Keratinocyte (primary cell): ENCODE measurements at regions not wholly inside any gene's neighbourhood (a gene's known extent, or its start where the extent isn't known, plus 50 kb on each side); places are given as distances from the start of the nearest gene placed in this dataset.

Source experiments
- DNase-seq: peaks from one replicate; pipeline ENCODE4 v3.0.0-alpha.2; 2011; ENCODE audit warnings: low read depth, missing footprints, low spot score
- FAIRE-seq: peaks from 2 replicates; lab custom pipeline; 2011; peaks lifted over from hg19 to GRCh38; lab: Jason Lieb, UNC
- H2AFZ ChIP-seq: 2 replicates; pipeline ENCODE4 v1.6.0; 2012; ENCODE audit warnings: low read length, control low read depth, inconsistent platforms; ENCODE audit not compliant: control insufficient read depth
- H3K27ac ChIP-seq: 2 replicates; pipeline ENCODE4 v1.5.1; 2011; ENCODE audit warnings: low read length; ENCODE audit not compliant: control insufficient read depth, insufficient read depth
- H3K27me3 ChIP-seq: 3 replicates; pipeline ENCODE4 v1.6.0; 2011; ENCODE audit warnings: low read length; ENCODE audit not compliant: control insufficient read depth, insufficient read depth; ENCODE audit errors: extremely low read depth
- H3K36me3 ChIP-seq, 2 experiments: 2 replicates in 1 of 2; 3 replicates in 1 of 2; pipeline ENCODE4 v1.5.1; 2011; ENCODE audit warnings: low read length in 2 of 2, mild to moderate bottlenecking in 1 of 2; ENCODE audit not compliant: control insufficient read depth in 2 of 2, insufficient read depth in 2 of 2; ENCODE audit errors: extremely low read depth in 1 of 2
- H3K4me1 ChIP-seq: 3 replicates; pipeline ENCODE4 v1.5.1; 2011; ENCODE audit warnings: low read length; ENCODE audit not compliant: control insufficient read depth, insufficient read depth; ENCODE audit errors: extremely low read depth
- H3K4me2 ChIP-seq: 3 replicates; pipeline ENCODE4 v1.6.0; 2011; ENCODE audit warnings: low read depth, low read length; ENCODE audit not compliant: control insufficient read depth, insufficient read depth; ENCODE audit errors: extremely low read depth
- H3K4me3 ChIP-seq, 3 experiments: fragments of 200-600 bp in 1 of 3; sonication (generic) in 1 of 3; 2 replicates in 2 of 3; 3 replicates in 1 of 3; pipeline ENCODE4 v1.5.1; 2011 to 2016; ENCODE audit warnings: low read length in 3 of 3, mild to moderate bottlenecking in 3 of 3, control low read depth in 2 of 3, inconsistent platforms in 1 of 3, low read depth in 1 of 3, mixed read lengths in 1 of 3, mixed run types in 1 of 3, moderate library complexity in 1 of 3; ENCODE audit not compliant: control insufficient read depth in 2 of 3, insufficient read depth in 2 of 3; ENCODE audit errors: extremely low read depth in 1 of 3
- H3K79me2 ChIP-seq: 2 replicates; pipeline ENCODE4 v1.6.0; 2012; ENCODE audit warnings: low read length; ENCODE audit not compliant: control insufficient read depth, insufficient read depth
- H3K9ac ChIP-seq: 3 replicates; pipeline ENCODE4 v1.6.0; 2011; ENCODE audit warnings: low read length; ENCODE audit not compliant: control insufficient read depth, insufficient read depth; ENCODE audit errors: extremely low read depth
- H3K9me1 ChIP-seq: 3 replicates; pipeline ENCODE4 v1.6.0; 2011; ENCODE audit warnings: low read length; ENCODE audit not compliant: control insufficient read depth, insufficient read depth; ENCODE audit errors: extremely low read depth
- H3K9me3 ChIP-seq: 2 replicates; pipeline ENCODE4 v1.5.1; 2012; ENCODE audit warnings: low read depth, low read length; ENCODE audit not compliant: control insufficient read depth
- H4K20me1 ChIP-seq: 3 replicates; pipeline ENCODE4 v1.6.0; 2011; ENCODE audit warnings: low read length; ENCODE audit not compliant: control insufficient read depth, insufficient read depth; ENCODE audit errors: extremely low read depth
- EZH2 ChIP-seq: IDR thresholded peaks from one replicate; pipeline ENCODE4 v1.6.1; 2012; ENCODE audit warnings: inconsistent platforms, mild to moderate bottlenecking, low read length, moderate library complexity
- dilution Hi-C: fragments of 300-500 bp; cut with MboI; formaldehyde crosslinking; loops from one replicate; pipeline ENCODE4 v1.7.0; 2020; ENCODE audit warnings: low sequenced_read_pairs; ENCODE audit not compliant: extremely low pct_ligation_motif_present
- TF ChIP-seq, protein P1 (sequence below), 3 experiments: IDR thresholded peaks in 1 of 3; conservative IDR thresholded peaks in 1 of 3; optimal IDR thresholded peaks in 1 of 3; 2 replicates in 2 of 3; 3 replicates in 1 of 3; pipeline versions ENCODE3 to v1.5.1; 2011; ENCODE audit warnings: low read length in 3 of 3, mild to moderate bottlenecking in 3 of 3, moderate library complexity in 2 of 3, control low read depth in 1 of 3, inconsistent platforms in 1 of 3; ENCODE audit not compliant: insufficient read depth in 2 of 3; ENCODE audit errors: extremely low read depth in 1 of 3

DNA sequence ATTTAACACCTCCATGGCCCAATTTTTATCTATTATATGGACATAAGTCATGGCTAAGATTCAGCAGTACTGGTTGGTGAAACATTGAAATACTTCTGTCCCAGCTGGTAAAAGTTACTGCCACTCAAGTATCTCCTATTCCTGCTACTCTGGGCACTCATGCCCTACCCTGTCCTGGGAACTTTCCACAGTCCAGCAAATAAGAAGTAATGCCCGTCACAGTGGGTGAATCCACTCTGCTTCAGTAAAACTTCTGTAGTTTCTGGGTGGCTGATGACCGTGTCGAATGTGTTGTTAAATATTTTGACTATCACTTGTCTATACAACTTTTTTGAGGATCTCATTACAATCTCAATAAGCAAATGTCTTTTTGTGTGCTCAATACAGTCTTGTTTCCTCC is 209.3 kb upstream of the IGF1 start:
- TF ChIP-seq EZH2: no peak
- TF ChIP-seq, protein P1, sequence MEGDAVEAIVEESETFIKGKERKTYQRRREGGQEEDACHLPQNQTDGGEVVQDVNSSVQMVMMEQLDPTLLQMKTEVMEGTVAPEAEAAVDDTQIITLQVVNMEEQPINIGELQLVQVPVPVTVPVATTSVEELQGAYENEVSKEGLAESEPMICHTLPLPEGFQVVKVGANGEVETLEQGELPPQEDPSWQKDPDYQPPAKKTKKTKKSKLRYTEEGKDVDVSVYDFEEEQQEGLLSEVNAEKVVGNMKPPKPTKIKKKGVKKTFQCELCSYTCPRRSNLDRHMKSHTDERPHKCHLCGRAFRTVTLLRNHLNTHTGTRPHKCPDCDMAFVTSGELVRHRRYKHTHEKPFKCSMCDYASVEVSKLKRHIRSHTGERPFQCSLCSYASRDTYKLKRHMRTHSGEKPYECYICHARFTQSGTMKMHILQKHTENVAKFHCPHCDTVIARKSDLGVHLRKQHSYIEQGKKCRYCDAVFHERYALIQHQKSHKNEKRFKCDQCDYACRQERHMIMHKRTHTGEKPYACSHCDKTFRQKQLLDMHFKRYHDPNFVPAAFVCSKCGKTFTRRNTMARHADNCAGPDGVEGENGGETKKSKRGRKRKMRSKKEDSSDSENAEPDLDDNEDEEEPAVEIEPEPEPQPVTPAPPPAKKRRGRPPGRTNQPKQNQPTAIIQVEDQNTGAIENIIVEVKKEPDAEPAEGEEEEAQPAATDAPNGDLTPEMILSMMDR (optimal IDR thresholded peaks at IDR 0.05 in 1 of 3, IDR thresholded peaks at IDR 0.05 in 1 of 3, conservative IDR thresholded peaks at IDR 0.05 in 1 of 3; ENCODE audit: extremely low read depth in 1 of 3, insufficient read depth in 2 of 3, low read length in 3 of 3): no peak
- Histone ChIP-seq H3K4me1 (no peaks in the 10 kb centered on the region), H3K9me3 (no peaks in the 10 kb centered on the region), H3K79me2 (no peaks in the 10 kb centered on the region), H4K20me1 (no peaks in the 10 kb centered on the region), H3K9me1 (no peaks in the 10 kb centered on the region), H2AFZ (no peak overlapping the region), H3K4me2 (no peak overlapping the region), H3K27me3 (no peaks in the 10 kb centered on the region), H3K27ac (no peak overlapping the region), H3K4me3 (no peak overlapping the region), H3K36me3 (no peaks in the 10 kb centered on the region), H3K9ac (no peak overlapping the region)
- FAIRE-seq (no peak), DNase-seq (no peak)
- dilution Hi-C loops: no loop called here

DNA sequence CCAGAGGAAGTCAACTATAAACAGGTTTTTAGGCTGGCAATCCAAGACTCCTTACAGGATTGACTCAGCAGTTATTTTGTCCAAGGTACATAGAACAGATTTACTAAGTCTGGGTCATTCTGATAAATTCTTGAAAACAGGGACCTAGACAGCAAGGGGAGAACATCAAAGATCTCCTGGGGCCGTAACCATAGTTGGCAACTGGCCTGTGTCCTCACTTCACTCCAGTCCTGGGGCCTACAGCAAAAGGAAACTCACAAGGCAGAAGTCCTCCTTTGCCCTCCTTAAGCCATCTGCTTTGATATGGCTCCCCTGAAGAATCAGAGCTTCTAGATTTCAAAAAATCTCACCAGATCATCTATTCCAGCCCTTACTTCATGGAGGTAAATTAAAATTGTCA is 207.2 kb upstream of the IGF1 start:
- Histone ChIP-seq H3K9me3 (no peaks in the 10 kb centered on the region), H4K20me1 (no peaks in the 10 kb centered on the region), H3K36me3 (no peaks in the 10 kb centered on the region), H3K4me3 (no peak overlapping the region), H3K9ac (no peak overlapping the region), H3K4me2 (no peak overlapping the region), H3K27me3 (no peaks in the 10 kb centered on the region), H2AFZ (no peak overlapping the region), H3K79me2 (no peaks in the 10 kb centered on the region), H3K4me1 (no peaks in the 10 kb centered on the region), H3K9me1 (no peaks in the 10 kb centered on the region), H3K27ac (no peak overlapping the region)
- dilution Hi-C loops: no loop called here
- FAIRE-seq (no peak), DNase-seq (no peak)
- TF ChIP-seq, protein P1 (optimal IDR thresholded peaks at IDR 0.05 in 1 of 3, IDR thresholded peaks at IDR 0.05 in 1 of 3, conservative IDR thresholded peaks at IDR 0.05 in 1 of 3; ENCODE audit: extremely low read depth in 1 of 3, insufficient read depth in 2 of 3, low read length in 3 of 3): no peak
- TF ChIP-seq EZH2: no peak
